Eye (tissue), 1 donor: ENCODE measurements at regions not wholly inside any gene's neighbourhood (a gene's known extent, or its start where the extent isn't known, plus 50 kb on each side); places are given as distances from the start of the nearest gene placed in this dataset.

ENCODE experiments used
- DNase-seq: peaks from one replicate; pipeline ENCODE4 v3.0.0-alpha.2; 2015

- DNase-seq, result no peak
Observed at GRCh38 chr2:217101972-217102371, 242.1 kb upstream of the TNP1 start.

- DNase-seq, result no peak
Observed at GRCh38 chr2:217099561-217099960, 239.7 kb upstream of the TNP1 start.

DNA sequence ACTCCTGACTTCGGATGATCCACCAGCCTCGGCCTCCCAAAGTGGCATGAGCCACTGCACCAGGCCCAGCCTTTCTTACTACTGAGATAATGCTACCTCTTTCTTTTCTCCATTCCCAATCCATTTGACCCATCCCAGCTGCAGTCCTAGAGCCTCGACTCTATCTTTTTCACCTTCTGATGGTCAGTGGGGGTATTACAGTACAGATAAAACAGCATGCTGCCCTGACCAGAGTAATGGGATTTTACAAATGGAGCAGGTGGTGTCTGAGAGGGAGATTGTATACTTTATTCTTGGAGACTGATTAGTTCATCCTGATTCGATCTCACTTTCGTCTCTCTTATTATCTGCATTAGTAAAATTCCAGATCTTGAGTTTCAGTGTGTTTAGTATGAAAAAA, 238.6 kb upstream of the TNP1 start:
- no peak for DNase-seq

DNA sequence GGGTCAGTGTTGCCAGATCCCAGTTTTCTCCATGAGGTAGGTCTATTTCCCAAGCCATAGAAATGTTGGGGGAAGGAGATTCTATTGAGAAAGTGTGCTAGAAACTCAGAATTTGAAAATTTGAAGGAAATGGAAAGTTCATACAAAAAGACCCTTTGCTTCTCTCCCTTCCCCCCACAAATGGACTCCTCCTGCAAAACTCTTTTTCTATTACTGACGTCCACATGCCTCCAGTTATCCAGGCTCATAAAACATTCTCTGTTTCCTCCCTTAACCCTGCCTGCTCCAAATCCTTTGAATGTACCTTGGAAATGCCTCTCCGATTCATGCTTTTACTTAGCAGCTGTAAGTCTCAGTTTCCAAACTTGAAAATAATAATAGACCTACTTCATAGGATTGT, 237.5 kb upstream of the TNP1 start:
- no peak for DNase-seq

DNA sequence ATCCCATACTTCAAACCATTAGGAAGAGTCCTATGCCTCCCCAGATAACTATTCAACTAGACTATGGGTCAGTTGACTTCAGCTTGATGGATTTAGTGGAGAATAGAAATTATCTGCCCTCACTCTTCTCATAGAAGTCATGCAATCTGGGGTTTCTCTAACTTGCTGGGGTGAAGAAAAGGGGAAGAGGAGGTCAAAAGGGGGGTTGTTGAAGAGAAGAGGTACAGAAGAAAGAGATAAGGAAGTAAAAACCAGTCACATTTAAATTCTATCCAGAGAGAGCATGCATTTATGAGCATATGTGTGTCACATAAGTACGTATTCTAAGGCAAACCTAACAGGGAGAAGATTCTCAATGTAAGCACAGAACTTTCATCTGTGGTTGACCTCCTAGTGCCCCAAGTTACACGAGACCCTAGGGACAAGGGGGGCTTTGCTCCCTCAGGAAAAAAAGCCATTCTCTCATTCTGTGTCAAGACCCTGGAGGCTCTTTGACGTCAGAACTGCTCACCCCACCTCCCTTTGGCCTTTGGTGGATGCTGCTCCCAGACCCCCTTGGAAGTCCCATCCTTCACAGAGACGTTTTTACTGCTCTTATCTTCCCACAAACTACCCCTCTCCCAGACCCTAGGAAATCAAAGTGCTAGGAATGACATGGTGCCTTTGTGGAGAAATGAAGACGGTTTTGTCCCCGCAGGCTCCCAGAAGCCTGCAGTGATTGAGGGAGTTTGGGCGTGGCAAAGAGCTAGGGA, 236.8 kb upstream of the TNP1 start:
- no peak for DNase-seq

DNA sequence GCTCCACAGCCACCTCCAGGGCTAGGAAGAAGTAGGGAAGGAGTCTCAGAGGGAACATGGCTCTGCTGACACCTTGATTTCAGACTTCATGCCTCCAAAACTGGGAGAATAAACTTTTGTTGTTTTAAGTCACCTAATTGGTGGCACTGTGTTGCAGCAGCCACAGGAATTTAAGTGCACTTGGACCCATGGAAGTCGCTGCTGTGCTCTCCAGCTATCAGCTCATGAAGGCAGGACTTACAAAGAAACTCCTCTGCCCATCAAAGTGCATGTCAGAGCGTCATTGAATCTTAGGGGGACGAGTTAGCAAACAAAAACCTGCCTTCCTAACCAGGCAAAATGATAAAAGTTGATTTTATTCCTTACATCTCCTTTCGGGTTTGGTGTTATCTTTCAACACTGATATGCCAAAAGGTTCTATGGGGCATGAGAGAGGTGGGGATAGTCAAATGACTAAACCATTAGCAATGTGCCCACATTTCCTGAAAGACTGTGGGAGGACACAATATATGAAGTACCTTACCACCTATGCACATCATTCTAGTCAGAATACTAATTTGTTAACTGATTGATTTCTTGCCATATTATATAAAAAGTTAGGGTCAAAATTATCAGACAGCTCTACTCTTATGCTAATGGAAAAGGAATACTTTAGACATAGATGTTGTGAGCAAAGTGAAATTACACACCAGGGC, 235.8 kb upstream of the TNP1 start:
- DNase-seq, result no peak

GRCh38 chr2:217092710-217093379, 233.0 kb upstream of the TNP1 start:
- no peak for DNase-seq

DNA sequence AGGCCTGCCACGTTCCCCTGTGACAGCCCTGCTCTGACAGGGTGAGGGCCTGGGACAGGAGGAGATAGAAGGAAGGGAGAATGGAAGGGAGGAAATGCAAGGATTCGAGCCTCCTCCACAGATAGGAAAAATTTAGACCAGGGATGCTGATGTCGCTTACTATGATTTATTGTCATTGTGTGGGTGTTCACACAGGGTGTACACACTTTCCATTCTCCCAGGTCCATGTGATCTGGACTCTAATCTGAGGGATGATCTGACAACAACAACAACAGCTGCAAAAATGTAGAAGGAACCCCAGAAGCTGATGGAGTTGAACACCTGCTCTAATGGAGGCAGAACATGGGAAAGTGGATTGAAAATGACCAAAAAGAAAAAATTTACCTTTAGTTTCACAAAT, 231.7 kb upstream of the TNP1 start:
- DNase-seq, result no peak

GRCh38 chr2:217090884-217091283, 231.0 kb upstream of the TNP1 start:
- DNase-seq, result no peak

DNA sequence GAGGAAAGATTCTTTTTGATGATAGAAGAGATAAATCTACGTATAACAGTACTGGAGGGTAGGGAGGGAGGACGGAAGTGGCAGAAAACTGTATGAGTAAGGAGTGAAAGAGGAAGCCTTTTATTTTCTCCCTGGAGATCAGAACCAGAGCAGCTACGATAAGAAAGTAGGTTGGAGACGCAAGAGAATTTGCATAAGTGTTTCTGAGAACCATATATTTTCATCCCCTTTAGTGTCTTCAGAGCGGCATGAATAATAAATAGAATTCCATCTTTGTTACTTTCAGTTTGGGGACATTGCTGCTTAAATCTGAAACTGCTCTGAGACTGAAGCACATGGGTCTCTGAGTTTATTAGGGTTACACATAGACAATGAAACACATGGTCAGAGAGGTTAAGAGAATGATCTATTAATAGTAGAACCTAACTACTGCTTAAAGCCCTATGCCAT, 230.2 kb upstream of the TNP1 start:
- DNase-seq, result no peak

DNA sequence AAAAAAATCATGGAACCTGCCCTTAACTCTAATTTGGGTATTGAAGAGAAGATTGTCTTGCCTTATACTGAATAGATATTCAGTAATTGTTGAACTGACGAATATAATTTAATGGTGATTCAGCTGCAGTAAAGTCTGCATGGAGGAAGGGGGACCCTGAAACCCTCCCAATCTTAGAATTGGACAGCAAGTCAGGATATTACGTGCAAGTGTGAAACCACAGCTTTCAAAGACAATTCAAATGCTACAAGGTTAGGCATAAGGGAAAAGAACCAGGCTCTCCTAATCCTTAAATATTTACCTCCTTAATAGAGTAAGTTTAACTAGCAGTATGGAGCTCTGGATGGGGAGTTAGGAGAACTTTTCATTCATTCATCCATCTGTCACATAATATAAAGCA, 226.9 kb upstream of the TNP1 start:
- DNase-seq, result no peak

- DNase-seq, result no peak
Observed at GRCh38 chr2:217086038-217086522, 226.2 kb upstream of the TNP1 start.

DNA sequence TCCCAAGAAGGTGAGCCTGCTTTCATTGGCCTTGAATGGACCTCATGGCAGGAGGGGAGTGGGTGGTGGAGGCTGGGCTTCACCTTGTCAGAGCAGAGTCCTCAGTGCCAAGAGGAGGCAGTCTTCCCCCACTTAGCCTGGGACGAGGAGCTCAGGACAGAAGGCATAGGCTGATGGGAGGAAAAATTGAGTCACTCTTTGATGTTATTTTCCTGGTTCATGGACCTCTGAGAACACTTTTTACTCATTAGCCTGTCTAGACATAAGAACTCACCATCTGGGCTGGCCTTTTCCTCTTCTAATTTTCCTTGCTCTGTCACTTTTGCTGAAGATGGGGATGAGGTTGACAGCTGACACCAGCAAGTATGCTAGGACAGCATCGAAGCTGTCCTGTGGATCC, 225.7 kb upstream of the TNP1 start:
- DNase-seq, result no peak

DNA sequence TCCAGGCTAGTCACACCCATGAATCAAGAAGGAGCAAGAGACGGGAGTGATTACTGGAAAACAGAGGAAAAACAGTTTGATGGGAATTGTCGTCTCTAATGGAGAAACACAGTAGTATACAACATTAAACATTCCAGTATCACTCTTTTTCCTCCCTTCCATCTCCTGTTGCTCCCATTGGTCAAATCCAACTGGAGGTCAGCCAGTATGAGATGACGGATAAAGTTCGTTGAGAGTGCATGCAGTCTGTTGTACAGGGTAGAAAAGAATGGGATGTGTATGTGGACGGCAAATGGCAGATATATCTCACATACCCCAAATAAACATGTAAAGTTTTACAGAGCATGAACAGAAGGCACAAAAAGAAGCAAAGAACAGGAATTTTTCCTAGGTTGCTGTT, 221.9 kb upstream of the TNP1 start:
- DNase-seq, result no peak

GRCh38 chr2:217079165-217079564, 219.3 kb upstream of the TNP1 start:
- no peak for DNase-seq

GRCh38 chr2:217077831-217078407, 218.1 kb upstream of the TNP1 start:
- no peak for DNase-seq

- no peak for DNase-seq
Observed at GRCh38 chr2:217076657-217077232, 216.9 kb upstream of the TNP1 start.

DNA sequence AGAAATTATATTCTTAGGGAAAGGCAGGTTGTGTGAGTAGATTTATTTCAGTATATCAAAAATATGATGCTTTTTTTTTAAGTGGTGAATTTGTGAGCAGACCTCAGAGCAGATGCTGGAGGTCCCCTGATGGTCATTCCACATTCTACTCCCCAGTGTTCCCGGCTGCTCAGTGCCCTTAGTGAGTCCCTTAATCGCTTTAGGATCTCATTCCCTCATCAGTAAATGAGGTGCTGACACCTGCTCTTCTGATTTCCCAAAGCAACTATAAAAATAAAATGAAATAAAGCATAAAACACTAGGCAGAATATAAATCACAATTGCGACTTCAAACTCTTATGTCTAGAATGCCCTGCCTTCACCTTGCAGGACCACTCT, 216.2 kb upstream of the TNP1 start:
- DNase-seq, result no peak

DNA sequence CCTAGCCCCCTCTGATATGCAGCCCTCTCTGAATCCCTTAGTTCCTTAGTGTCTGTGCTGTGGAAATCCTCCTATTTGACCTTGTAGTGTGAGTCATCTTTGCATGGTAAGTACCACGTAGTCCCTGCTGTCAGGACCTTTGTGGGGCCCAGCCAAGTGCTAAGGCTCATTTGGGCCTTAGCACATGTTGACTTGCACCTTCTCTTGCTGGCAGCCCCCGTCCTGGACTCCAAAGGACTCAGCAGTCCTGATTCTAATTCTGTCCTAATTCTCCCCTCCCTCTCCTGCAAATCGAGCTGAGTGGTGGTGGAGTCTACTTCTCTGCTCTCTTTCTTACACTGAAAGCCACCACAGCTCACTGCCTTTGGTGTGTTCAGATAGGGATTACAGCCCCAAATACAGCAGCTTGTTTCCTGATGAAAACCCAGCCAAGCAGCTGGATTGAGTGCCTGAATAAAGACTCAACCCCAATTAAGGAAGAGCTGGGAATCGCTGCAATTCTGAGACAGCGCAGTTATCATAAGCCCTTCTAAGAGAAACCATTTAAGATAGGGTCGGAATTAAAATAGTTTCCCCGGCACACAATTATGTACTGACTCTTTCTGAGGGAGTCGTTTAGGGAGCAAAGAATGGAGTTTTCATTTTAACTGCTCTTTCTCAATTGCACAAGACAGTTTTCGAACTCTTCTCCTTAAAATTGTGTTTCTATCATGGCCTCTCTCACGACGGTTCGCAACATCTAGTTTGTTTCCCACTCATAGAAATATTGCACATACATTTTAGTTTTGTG, 215.6 kb upstream of the TNP1 start:
- no peak for DNase-seq

DNA sequence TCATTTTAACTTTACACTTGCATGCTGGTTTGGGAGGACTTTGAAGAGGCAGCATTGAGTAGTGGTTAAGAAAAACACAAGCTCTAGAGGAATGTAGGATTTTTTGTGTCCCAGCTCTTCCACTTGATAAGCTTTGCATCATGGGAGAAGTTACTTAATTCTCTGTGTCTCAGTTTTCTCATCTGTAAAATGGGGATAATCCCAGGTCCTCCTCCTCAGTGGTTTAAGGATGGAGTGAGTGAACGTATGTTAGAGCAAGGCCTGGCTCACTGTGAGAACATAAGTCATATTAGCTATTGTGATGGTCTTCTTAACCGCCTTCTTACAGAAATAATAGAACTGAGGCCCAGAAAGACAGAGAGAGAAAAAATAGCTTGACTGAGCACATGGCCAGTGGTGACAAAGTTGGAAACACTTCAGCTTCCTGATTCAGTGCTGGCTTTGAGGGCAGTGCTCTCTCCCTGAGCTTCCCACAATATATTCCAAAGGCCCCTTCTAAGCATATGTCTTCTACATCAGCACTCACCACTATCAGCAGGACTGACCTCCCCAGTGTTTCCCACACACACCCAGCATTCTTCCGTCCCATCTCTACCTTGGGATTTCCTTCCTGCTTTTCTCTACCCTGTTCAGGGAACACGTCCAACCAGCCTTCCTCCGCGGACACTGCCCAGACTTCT, 214.9 kb upstream of the TNP1 start:
- DNase-seq, result no peak

DNA sequence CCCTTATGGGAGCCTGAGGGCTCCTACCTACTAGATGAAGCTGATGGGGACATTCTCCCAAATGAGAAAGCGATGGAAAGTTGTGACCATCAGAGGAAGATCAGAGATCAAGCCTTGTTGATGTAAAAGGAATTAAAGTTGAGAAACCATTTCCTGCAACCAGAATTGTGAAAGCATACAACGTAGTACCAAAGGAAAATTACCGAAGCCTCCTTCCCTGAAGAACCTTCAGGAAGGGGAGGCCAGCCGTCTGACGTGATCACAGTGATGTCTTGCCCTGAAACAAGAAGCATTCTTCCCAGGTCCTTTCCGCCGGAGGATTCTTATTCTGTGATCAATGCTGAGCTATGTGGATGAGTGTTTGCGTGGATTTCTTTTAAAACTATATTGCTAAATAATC, 211.6 kb upstream of the TNP1 start:
- no peak for DNase-seq

- no peak for DNase-seq
Observed at GRCh38 chr2:217070611-217071010, 210.7 kb upstream of the TNP1 start.
